ENCODE measurements at regions not wholly inside any gene's neighbourhood (a gene's known extent, or its start where the extent isn't known, plus 50 kb on each side); places are given as distances from the start of the nearest gene placed in this dataset.

DNA sequence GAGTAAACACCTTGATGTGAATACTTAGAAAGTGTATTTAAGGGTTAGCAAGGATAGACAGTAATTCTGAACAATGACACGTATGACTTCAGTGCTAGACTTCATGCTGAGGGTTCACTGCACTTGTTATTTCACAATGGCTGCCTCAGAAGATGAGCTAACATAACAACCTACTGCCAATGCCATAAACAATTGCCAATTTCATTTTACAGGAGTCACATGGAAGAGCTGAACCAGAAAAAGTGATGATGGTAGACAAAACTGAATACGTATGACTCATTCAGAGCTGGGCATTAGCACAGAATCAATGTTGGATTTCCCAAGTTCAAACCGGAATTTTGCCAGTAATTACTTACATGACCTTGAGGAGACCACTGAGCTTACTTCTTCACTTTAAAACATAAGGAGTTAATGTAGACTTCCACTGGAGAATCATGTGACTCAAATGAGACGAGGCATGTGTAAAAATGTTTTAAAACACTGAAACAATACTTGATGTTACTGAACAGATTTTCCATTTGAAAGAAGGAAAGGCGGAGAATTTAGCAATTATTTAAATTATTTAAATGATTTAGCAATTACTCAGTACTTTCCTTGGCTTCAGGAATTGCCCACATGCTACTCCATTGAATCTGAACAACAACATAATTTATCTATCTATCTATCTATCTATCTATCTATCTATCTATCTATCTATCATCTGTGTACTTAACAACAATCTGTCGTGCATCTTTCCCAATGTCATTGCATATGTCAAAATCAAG, 868.5 kb upstream of the SLIT2 start:
- H3K9me3 ChIP-seq = no peaks in the 10 kb centered on the region
- no peaks in the 10 kb centered on the region for H3K36me3 ChIP-seq
- H3K27ac ChIP-seq = no peak overlapping the region
- 78 to 80% (median 80%) methylated on average over 6 of the region's 6 CpGs for whole genome bisulfite sequencing, 4 donors
- H3K27me3 ChIP-seq = no peaks in the 10 kb centered on the region
- H3K4me1 ChIP-seq = no peaks in the 10 kb centered on the region
- TF ChIP-seq, protein P1, sequence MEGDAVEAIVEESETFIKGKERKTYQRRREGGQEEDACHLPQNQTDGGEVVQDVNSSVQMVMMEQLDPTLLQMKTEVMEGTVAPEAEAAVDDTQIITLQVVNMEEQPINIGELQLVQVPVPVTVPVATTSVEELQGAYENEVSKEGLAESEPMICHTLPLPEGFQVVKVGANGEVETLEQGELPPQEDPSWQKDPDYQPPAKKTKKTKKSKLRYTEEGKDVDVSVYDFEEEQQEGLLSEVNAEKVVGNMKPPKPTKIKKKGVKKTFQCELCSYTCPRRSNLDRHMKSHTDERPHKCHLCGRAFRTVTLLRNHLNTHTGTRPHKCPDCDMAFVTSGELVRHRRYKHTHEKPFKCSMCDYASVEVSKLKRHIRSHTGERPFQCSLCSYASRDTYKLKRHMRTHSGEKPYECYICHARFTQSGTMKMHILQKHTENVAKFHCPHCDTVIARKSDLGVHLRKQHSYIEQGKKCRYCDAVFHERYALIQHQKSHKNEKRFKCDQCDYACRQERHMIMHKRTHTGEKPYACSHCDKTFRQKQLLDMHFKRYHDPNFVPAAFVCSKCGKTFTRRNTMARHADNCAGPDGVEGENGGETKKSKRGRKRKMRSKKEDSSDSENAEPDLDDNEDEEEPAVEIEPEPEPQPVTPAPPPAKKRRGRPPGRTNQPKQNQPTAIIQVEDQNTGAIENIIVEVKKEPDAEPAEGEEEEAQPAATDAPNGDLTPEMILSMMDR (IDR thresholded peaks at IDR 0.05) = no peak
- TF ChIP-seq POLR2A (IDR thresholded peaks at IDR 0.05) = no peak
- ATAC-seq (no peak), DNase-seq (no peak)
- H3K4me3 ChIP-seq = no peak overlapping the region
- intact Hi-C loops (cut with DNase I) = no loop called here

DNA sequence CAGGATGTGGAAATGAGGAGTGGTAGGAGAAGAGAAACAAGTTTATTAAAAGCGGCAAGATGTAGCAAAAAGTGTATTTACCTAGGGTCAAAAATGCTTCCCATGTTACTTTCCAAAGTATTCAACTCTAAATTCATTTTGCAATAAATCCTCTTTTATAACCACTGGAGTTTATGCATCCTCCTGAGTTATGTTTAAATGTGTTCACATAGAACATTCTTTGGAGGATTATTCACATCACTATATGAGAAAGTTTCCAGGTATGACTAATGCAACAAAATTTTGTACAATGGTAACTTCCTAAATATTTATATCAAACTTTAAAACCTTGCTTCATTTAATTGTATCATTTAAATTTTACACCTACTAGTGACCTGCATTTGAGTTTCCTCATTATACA, 870.6 kb upstream of the SLIT2 start:
- Histone ChIP-seq H3K27ac (no peak overlapping the region), H3K4me1 (no peaks in the 10 kb centered on the region), H3K4me3 (no peak overlapping the region), H3K9me3 (no peaks in the 10 kb centered on the region), H3K36me3 (no peaks in the 10 kb centered on the region), H3K27me3 (no peaks in the 10 kb centered on the region)
- 92 to 95% (median 94%) methylated on average over 1 of the region's 1 CpG for whole genome bisulfite sequencing, 4 donors
- intact Hi-C loops (cut with DNase I) = no loop called here
- ATAC-seq (no peak), DNase-seq (no peak)
- TF ChIP-seq POLR2A (IDR thresholded peaks at IDR 0.05) = no peak
- TF ChIP-seq, protein P1 (IDR thresholded peaks at IDR 0.05) = no peak

DNA sequence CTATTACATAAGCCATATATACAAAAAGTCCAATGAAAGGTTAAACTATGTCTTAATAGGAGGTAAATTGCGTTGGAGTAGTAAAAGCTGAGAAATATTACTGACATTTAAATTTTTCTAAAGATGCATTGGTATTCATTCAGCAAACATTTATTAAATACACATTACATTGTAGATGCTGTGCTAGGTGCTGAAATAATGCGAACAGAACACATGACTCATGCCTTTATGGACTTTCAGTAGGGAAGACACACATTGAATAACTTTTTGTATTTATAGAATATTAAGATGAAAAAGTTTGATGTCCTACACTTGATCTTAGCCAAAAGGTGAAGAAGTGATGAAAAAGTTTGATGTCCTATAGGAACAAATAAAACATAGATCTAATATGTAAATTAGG, 871.1 kb upstream of the SLIT2 start:
- Histone ChIP-seq H3K27ac (no peak overlapping the region), H3K4me3 (no peak overlapping the region), H3K4me1 (no peaks in the 10 kb centered on the region), H3K9me3 (no peaks in the 10 kb centered on the region), H3K27me3 (no peaks in the 10 kb centered on the region), H3K36me3 (no peaks in the 10 kb centered on the region)
- WGBS, 4 donors = 84 to 91% (median 86%) methylated on average over 2 of the region's 2 CpGs
- ATAC-seq = no peak
- no peak for DNase-seq
- intact Hi-C loops (cut with DNase I) = no loop called here
- no peak for TF ChIP-seq POLR2A (IDR thresholded peaks at IDR 0.05)
- TF ChIP-seq, protein P1 (IDR thresholded peaks at IDR 0.05) = no peak

DNA sequence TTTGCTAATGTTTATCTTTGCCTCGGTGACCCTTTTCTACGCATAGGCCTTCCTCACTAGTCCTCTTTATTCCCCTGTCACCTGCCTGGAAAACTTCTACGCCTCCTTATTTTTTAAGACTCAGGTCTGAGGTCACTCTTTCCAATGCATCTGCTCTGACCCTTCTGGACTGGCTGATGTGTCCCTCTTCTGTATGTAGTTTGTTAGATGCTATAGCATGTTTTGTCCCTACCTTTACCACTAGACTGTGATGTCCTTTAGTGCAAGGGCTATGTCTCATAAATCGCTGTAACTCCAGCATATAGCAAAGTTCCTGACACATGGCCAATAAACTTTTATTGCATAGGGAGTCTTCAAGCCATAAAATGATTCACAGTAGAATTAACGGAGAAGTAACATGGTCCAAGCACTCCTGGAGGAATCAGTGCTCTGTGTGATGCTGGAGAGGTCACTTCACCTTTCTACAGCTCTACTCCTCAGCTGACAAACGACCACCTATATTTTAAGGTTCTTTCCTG, 872.5 kb upstream of the SLIT2 start:
- H3K27me3 ChIP-seq = no peaks in the 10 kb centered on the region
- intact Hi-C loops (cut with DNase I) = no loop called here
- DNase-seq (no peak), ATAC-seq (no peak)
- 71 to 79% (median 74%) methylated on average over 6 of the region's 6 CpGs for WGBS, 4 donors
- no peak for TF ChIP-seq POLR2A (IDR thresholded peaks at IDR 0.05)
- TF ChIP-seq, protein P1 (IDR thresholded peaks at IDR 0.05) = no peak
- no peak overlapping the region for H3K27ac ChIP-seq
- no peaks in the 10 kb centered on the region for H3K36me3 ChIP-seq
- no peak overlapping the region for H3K4me3 ChIP-seq
- H3K4me1 ChIP-seq = no peaks in the 10 kb centered on the region
- no peaks in the 10 kb centered on the region for H3K9me3 ChIP-seq

All from heart left ventricle (tissue), 16 donors.